Body of pancreas (tissue), 4 donors: ENCODE measurements at regions not wholly inside any gene's neighbourhood (a gene's known extent, or its start where the extent isn't known, plus 50 kb on each side); places are given as distances from the start of the nearest gene placed in this dataset.

Experiments used
- CTCF ChIP-seq, 7 experiments: fragments of 450-650 bp in 4 of 7; fragments of 200-600 bp in 3 of 7; sonication (generic) in 3 of 7; IDR thresholded peaks; one replicate each; pipeline ENCODE4 v1.5.1; 2016 to 2019; ENCODE audit warnings: antibody characterized with exemption in 7 of 7
- POLR2A ChIP-seq, 3 donors: fragments of 450-650 bp; IDR thresholded peaks; one replicate each; pipeline ENCODE4 v1.6.1; 2016; ENCODE audit warnings: antibody characterized with exemption in 3 of 3, mild to moderate bottlenecking in 2 of 3

GRCh38 chr7:53541475-53541874 is 506.0 kb downstream of the POM121L12 start:
- TF ChIP-seq CTCF (IDR thresholded peaks at IDR 0.05) (no peak), POLR2A (IDR thresholded peaks at IDR 0.05) (no peak)
